ENCODE measurements at regions not wholly inside any gene's neighbourhood (a gene's known extent, or its start where the extent isn't known, plus 50 kb on each side); places are given as distances from the start of the nearest gene placed in this dataset.

GRCh38 chr11:70660059-70660888 is 261.9 kb downstream of the CTTN start:
- DNase-seq = no peak

GRCh38 chr11:70660889-70661197 is 262.5 kb downstream of the CTTN start:
- DNase-seq = no peak

GRCh38 chr11:70661761-70662501 is 263.6 kb downstream of the CTTN start:
- no peak for DNase-seq

- no peak for DNase-seq
Observed at GRCh38 chr11:70662691-70663098, 264.4 kb downstream of the CTTN start.

- DNase-seq = no peak
Observed at GRCh38 chr11:70663815-70664214, 265.5 kb downstream of the CTTN start.

- DNase-seq = no peak
Observed at GRCh38 chr11:70666311-70666710, 268.0 kb downstream of the CTTN start.

GRCh38 chr11:70667767-70668166 is 269.4 kb downstream of the CTTN start:
- DNase-seq = no peak

- no peak for DNase-seq
Observed at GRCh38 chr11:70668204-70669202, 270.2 kb downstream of the CTTN start.

- DNase-seq = no peak
Observed at GRCh38 chr11:70669281-70669680, 271.0 kb downstream of the CTTN start.

GRCh38 chr11:70669871-70670675 is 271.7 kb downstream of the CTTN start:
- no peak for DNase-seq

- no peak for DNase-seq
Observed at GRCh38 chr11:70670676-70671034, 272.3 kb downstream of the CTTN start.

- DNase-seq = no peak
Observed at GRCh38 chr11:70671083-70671482, 272.8 kb downstream of the CTTN start.

- DNase-seq = no peak
Observed at GRCh38 chr11:70671611-70672010, 273.3 kb downstream of the CTTN start.

- DNase-seq = no peak
Observed at GRCh38 chr11:70672991-70673653, 274.8 kb downstream of the CTTN start.

- no peak for DNase-seq
Observed at GRCh38 chr11:70674605-70675004, 276.3 kb downstream of the CTTN start.

- DNase-seq = no peak
Observed at GRCh38 chr11:70675697-70676374, 277.5 kb downstream of the CTTN start.

GRCh38 chr11:70677232-70677916 is 279.0 kb downstream of the CTTN start:
- DNase-seq = no peak

GRCh38 chr11:70678931-70679900 is 280.9 kb downstream of the CTTN start:
- no peak for DNase-seq

GRCh38 chr11:70680781-70681281 is 282.5 kb downstream of the CTTN start:
- DNase-seq = no peak
